ENCODE measurements at regions not wholly inside any gene's neighbourhood (a gene's known extent, or its start where the extent isn't known, plus 50 kb on each side); places are given as distances from the start of the nearest gene placed in this dataset.

- no peak for TF ChIP-seq REST (IDR thresholded peaks at IDR 0.05)
- TF ChIP-seq CTCF (IDR thresholded peaks at IDR 0.05; ENCODE audit: low read depth, low read length, missing input control) = no peak
- TF ChIP-seq RAD21 (IDR thresholded peaks at IDR 0.05) = no peak
- TF ChIP-seq TAF1 (conservative IDR thresholded peaks at IDR 0.05) = no peak
These were observed 127.0 kb upstream of the TIAM1 start for GRCh38 chr21:31470896-31471694.

Data from liver (tissue), 3 donors.